ENCODE measurements at regions not wholly inside any gene's neighbourhood (a gene's known extent, or its start where the extent isn't known, plus 50 kb on each side); places are given as distances from the start of the nearest gene placed in this dataset.

DNA sequence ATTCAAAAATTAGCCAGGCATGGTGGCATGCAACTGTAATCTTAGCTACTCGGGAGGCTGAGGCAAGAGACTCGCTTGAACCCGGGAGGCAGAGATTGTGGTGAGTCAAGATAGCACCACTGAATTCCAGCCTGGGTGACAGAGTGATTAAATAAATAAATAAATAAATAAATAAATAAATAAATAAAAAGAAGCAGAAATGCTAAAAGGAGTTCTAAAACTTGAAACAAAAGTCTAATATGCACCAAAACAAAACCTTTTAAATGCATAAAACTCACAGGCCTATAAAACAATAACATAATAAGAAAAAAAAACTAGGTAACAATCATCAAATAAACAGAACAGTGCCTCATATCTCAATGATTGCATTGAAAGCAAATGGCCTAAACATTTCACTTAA lies 1458.9 kb downstream of the AMY1C start:
- no peak for TF ChIP-seq ZFX (IDR thresholded peaks at IDR 0.05; ENCODE audit: borderline replicate concordance)
- TF ChIP-seq, protein P1, sequence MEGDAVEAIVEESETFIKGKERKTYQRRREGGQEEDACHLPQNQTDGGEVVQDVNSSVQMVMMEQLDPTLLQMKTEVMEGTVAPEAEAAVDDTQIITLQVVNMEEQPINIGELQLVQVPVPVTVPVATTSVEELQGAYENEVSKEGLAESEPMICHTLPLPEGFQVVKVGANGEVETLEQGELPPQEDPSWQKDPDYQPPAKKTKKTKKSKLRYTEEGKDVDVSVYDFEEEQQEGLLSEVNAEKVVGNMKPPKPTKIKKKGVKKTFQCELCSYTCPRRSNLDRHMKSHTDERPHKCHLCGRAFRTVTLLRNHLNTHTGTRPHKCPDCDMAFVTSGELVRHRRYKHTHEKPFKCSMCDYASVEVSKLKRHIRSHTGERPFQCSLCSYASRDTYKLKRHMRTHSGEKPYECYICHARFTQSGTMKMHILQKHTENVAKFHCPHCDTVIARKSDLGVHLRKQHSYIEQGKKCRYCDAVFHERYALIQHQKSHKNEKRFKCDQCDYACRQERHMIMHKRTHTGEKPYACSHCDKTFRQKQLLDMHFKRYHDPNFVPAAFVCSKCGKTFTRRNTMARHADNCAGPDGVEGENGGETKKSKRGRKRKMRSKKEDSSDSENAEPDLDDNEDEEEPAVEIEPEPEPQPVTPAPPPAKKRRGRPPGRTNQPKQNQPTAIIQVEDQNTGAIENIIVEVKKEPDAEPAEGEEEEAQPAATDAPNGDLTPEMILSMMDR (IDR thresholded peaks at IDR 0.05): no peak
- H3K27ac ChIP-seq: no peak overlapping the region

DNA sequence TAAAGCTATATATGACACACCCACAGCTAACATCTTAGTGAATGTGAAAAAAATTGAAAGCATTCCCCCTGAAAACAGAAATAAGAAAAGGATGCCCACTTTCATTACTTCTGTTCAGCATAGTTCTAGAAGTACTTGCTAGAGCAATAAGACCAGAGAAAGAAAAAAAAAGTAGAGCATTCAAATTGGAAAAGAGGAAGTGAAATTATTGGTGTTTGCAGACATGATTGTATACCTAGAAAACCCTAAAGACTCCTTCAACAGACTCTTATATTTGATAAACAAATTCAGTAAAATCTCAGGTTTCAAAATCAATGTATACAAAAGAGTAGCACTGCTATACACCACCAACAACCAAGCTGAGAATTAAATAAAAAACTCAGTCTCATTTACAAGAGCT lies 1461.0 kb downstream of the AMY1C start:
- H3K27ac ChIP-seq: no peak overlapping the region
- TF ChIP-seq, protein P1 (IDR thresholded peaks at IDR 0.05): no peak
- no peak for TF ChIP-seq ZFX (IDR thresholded peaks at IDR 0.05; ENCODE audit: borderline replicate concordance)

GRCh38 chr1:105231378-105231777 lies 1481.7 kb downstream of the AMY1C start:
- no peak for TF ChIP-seq ZFX (IDR thresholded peaks at IDR 0.05; ENCODE audit: borderline replicate concordance)
- TF ChIP-seq, protein P1 (IDR thresholded peaks at IDR 0.05): no peak
- no peak overlapping the region for H3K27ac ChIP-seq

DNA sequence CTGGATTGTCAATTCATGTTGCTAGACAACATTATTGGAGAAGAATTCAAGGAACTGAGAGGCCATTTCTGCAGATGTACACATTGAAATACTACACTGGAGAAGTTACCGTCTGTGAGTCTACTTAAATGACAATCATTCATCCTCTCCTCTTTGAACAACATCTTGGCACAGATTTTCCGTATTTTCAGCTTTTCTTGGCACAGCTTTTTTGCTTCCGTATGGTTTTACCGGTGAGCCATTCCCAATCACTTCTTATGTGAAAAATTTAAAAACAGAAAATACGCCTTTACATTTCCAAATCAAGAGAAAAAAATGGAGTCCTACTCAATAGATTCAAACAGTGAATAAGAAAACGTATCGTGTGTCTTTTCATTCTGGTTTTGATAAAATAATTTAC lies 1493.7 kb downstream of the AMY1C start:
- no peak overlapping the region for H3K27ac ChIP-seq
- TF ChIP-seq, protein P1 (IDR thresholded peaks at IDR 0.05): no peak
- TF ChIP-seq ZFX (IDR thresholded peaks at IDR 0.05; ENCODE audit: borderline replicate concordance): no peak

DNA sequence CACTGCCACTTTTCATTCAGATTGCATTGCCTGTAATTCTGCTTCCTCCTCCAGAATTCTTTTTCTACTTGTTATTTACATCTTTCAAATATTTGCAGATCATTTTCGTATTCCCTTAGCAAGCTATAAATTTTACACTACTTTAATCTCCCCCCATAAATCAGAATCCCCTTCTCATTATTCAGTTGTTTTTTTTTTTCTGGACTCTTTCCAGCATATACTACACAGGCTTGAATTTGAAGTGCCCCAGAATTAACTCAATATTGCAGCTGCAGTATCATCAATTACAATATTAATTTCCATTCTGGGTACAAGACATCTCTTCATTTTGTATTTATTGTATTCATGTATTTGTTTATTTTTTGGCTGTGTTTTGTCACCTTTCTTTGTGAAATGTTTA lies 1494.3 kb downstream of the AMY1C start:
- TF ChIP-seq, protein P1 (IDR thresholded peaks at IDR 0.05): no peak
- no peak for TF ChIP-seq ZFX (IDR thresholded peaks at IDR 0.05; ENCODE audit: borderline replicate concordance)
- H3K27ac ChIP-seq: no peak overlapping the region

DNA sequence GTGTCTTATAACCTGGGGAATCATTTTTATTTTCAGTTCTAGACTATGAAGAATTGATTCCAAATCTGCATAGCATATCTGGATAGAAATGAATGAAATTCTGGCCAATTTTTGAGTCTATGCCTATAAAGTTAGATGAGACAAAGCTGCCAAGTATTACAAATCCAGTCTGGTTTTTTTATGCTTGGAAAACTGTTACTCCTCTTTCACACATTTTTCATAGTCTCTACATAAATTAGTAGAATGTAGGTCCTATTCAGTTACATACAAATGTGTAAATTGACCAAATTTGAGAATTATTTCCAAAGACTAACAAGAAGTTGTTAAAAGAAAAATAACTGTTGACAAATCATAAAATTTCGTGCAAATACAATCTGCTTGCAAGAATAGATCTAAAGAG lies 1505.2 kb downstream of the AMY1C start:
- no peak for TF ChIP-seq ZFX (IDR thresholded peaks at IDR 0.05; ENCODE audit: borderline replicate concordance)
- TF ChIP-seq, protein P1 (IDR thresholded peaks at IDR 0.05): no peak
- no peak overlapping the region for H3K27ac ChIP-seq

DNA sequence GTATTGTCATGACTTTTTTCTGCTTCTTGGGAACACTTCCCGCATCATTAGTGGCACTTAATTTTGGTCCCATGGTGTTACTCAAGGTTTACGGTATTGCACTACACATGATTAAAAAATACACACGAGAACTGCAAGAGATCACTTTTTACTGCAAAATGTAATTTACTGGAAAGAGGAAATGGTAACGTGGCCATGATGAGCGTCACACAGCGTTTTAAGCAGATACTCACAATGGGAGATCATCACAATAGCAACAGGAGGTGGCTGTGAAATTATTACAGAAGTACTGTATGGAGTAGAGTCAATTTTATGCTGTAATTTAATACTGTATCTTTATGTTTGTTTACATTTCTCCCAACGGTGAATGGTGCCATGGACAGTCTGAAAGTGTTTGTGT lies 1510.3 kb downstream of the AMY1C start:
- H3K27ac ChIP-seq: no peak overlapping the region
- TF ChIP-seq, protein P1 (IDR thresholded peaks at IDR 0.05): no peak
- no peak for TF ChIP-seq ZFX (IDR thresholded peaks at IDR 0.05; ENCODE audit: borderline replicate concordance)
